Upper lobe of left lung (tissue), 6 donors: ENCODE measurements at regions not wholly inside any gene's neighbourhood (a gene's known extent, or its start where the extent isn't known, plus 50 kb on each side); places are given as distances from the start of the nearest gene placed in this dataset.

Experiments
- ATAC-seq, 2 donors: fragments of 200-7000 bp; cut with Tn5 transposase; one replicate each; pipeline ENCODE4 v1.9.1; 2022; ENCODE audit warnings: mild to moderate bottlenecking in 2 of 2, moderate library complexity in 2 of 2; ENCODE audit not compliant: low FRiP score in 2 of 2
- DNase-seq, 2 donors: peaks; one replicate each; pipeline ENCODE4 v3.0.0-alpha.2; 2019 to 2020
- H3K27ac ChIP-seq, 4 donors: fragments of 200-600 bp; sonication (generic); one replicate each; pipeline ENCODE4 v1.5.1; 2016 to 2019
- H3K27me3 ChIP-seq, 4 donors: fragments of 200-600 bp; sonication (generic); one replicate each; pipeline ENCODE4 v1.5.1; 2017 to 2019
- H3K36me3 ChIP-seq, 4 donors: fragments of 200-600 bp; sonication (generic); one replicate each; pipeline ENCODE4 v1.5.1; 2016 to 2019
- H3K4me1 ChIP-seq, 4 donors: fragments of 200-600 bp; sonication (generic); one replicate each; pipeline ENCODE4 v1.5.1; 2018 to 2019
- H3K4me3 ChIP-seq, 4 donors: fragments of 200-600 bp; sonication (generic); one replicate each; pipeline ENCODE4 v1.5.1; 2017 to 2019; ENCODE audit warnings: mild to moderate bottlenecking in 2 of 4, moderate library complexity in 1 of 4
- H3K9me3 ChIP-seq, 4 donors: fragments of 200-600 bp; sonication (generic); one replicate each; pipeline ENCODE4 v1.5.1; 2018 to 2019
- CTCF ChIP-seq, 6 experiments: fragments of 450-650 bp in 4 of 6; fragments of 200-600 bp in 2 of 6; sonication (generic) in 2 of 6; IDR thresholded peaks; one replicate each; pipeline ENCODE4 v1.5.1; 2016 to 2019; ENCODE audit warnings: antibody characterized with exemption in 6 of 6
- EP300 ChIP-seq, 4 donors: sonication (generic); formaldehyde crosslinking; IDR thresholded peaks; one replicate each; pipeline ENCODE4 v1.5.1; 2017; ENCODE audit warnings: antibody characterized with exemption in 4 of 4, control low read depth in 2 of 4
- POLR2A ChIP-seq, 4 donors: fragments of 450-650 bp; IDR thresholded peaks; one replicate each; pipeline ENCODE4 v1.5.1; 2016 to 2017; ENCODE audit warnings: antibody characterized with exemption in 4 of 4, mild to moderate bottlenecking in 2 of 4
- POLR2AphosphoS5 ChIP-seq, 2 donors: sonication (generic); formaldehyde crosslinking; IDR thresholded peaks; one replicate each; pipeline ENCODE4 v1.5.1; 2017; ENCODE audit warnings: antibody characterized with exemption in 2 of 2
- WGBS, 2 donors: methylation state at CpG; one replicate each; pipeline ENCODE4 v1.1.5; 2017 to 2018; 5-methylcytosine and 5-hydroxymethylcytosine counted together
- donor health status: DM: no; HTN: no; CAD: no; lungs with moderate emphysema.
- donor health status: DM: no; HTN: yes; CAD: no; lungs with severe emphysema.

- no peaks in the 10 kb centered on the region for H3K36me3 ChIP-seq
- peaks cover 0 to 11% (median 0%) of the 10 kb centered on the region in 4 donors for H3K9me3 ChIP-seq
- H3K27ac ChIP-seq = no peak overlapping the region
- H3K4me3 ChIP-seq = no peak overlapping the region
- TF ChIP-seq EP300 (IDR thresholded peaks at IDR 0.05) (no peak), POLR2A (IDR thresholded peaks at IDR 0.05) (no peak), CTCF (IDR thresholded peaks at IDR 0.05) (no peak), POLR2AphosphoS5 (IDR thresholded peaks at IDR 0.05) (no peak)
- WGBS, 2 donors = 66 to 68% methylated on average over 10 of the region's 10 CpGs
- DNase-seq (no peak), ATAC-seq (no peak)
- no peaks in the 10 kb centered on the region for H3K27me3 ChIP-seq
- H3K4me1 ChIP-seq = no peaks in the 10 kb centered on the region
Observed at GRCh38 chr16:86424398-86424797, 85.9 kb upstream of the FOXF1 start.

GRCh38 chr16:86424985-86425384, 85.3 kb upstream of the FOXF1 start:
- TF ChIP-seq CTCF (IDR thresholded peaks at IDR 0.05) (no peak), POLR2AphosphoS5 (IDR thresholded peaks at IDR 0.05) (no peak), EP300 (IDR thresholded peaks at IDR 0.05) (no peak), POLR2A (IDR thresholded peaks at IDR 0.05) (no peak)
- Histone ChIP-seq H3K27ac (no peak overlapping the region), H3K27me3 (no peaks in the 10 kb centered on the region), H3K9me3 (peaks cover 0 to 11% (median 0%) of the 10 kb centered on the region in 4 donors), H3K4me1 (no peaks in the 10 kb centered on the region), H3K4me3 (no peak overlapping the region), H3K36me3 (no peaks in the 10 kb centered on the region)
- ATAC-seq = no peak
- no peak for DNase-seq
- WGBS, 2 donors = 77 to 86% methylated on average over 7 to 9 of the region's 9 CpGs

GRCh38 chr16:86426063-86426642, 84.2 kb upstream of the FOXF1 start:
- no peaks in the 10 kb centered on the region for H3K36me3 ChIP-seq
- no peaks in the 10 kb centered on the region for H3K27me3 ChIP-seq
- no peak overlapping the region for H3K4me3 ChIP-seq
- peaks cover 0 to 11% (median 0%) of the 10 kb centered on the region in 4 donors for H3K9me3 ChIP-seq
- no peaks in the 10 kb centered on the region for H3K4me1 ChIP-seq
- no peak overlapping the region for H3K27ac ChIP-seq
- TF ChIP-seq EP300 (IDR thresholded peaks at IDR 0.05) (no peak), CTCF (IDR thresholded peaks at IDR 0.05) (no peak), POLR2A (IDR thresholded peaks at IDR 0.05) (no peak), POLR2AphosphoS5 (IDR thresholded peaks at IDR 0.05) (no peak)
- ATAC-seq (no peak), DNase-seq (no peak)
- WGBS, 2 donors = 94 to 97% methylated on average over 10 to 12 of the region's 12 CpGs

- no peaks in the 10 kb centered on the region for H3K36me3 ChIP-seq
- H3K27ac ChIP-seq = no peak overlapping the region
- TF ChIP-seq CTCF (IDR thresholded peaks at IDR 0.05) (no peak), POLR2AphosphoS5 (IDR thresholded peaks at IDR 0.05) (no peak), EP300 (IDR thresholded peaks at IDR 0.05) (no peak), POLR2A (IDR thresholded peaks at IDR 0.05) (no peak)
- H3K4me3 ChIP-seq = no peak overlapping the region
- ATAC-seq = no peak
- H3K27me3 ChIP-seq = no peaks in the 10 kb centered on the region
- H3K9me3 ChIP-seq = peaks cover 0 to 2% (median 0%) of the 10 kb centered on the region in 4 donors
- 78 to 79% methylated on average over 8 of the region's 8 CpGs for WGBS, 2 donors
- H3K4me1 ChIP-seq = no peaks in the 10 kb centered on the region
- DNase-seq = no peak
Observed at GRCh38 chr16:86427433-86427851, 82.9 kb upstream of the FOXF1 start.
